HepG2 (cell line): ENCODE measurements at regions not wholly inside any gene's neighbourhood (a gene's known extent, or its start where the extent isn't known, plus 50 kb on each side); places are given as distances from the start of the nearest gene placed in this dataset.

Experiments
- ATAC-seq: fragments of 200-7000 bp; cut with Tn5 transposase; 3 replicates; pipeline ENCODE4 v1.9.1; 2020; ENCODE audit warnings: mild to moderate bottlenecking, moderate library complexity
- BruUV-seq: library from RNA; stranded (reverse); fragments of 400-500 nt; replicated peaks from 2 replicates; lab custom pipeline; 2021; lab: Mats Ljungman, UMichigan
- CTCF ChIA-PET: fragments of 300-600 bp; formaldehyde crosslinking; extraction: SDS; loops from one replicate; lab custom pipeline; 2021; ENCODE audit warnings: low total read pairs, inconsistent platforms, low intra/inter-chr PET ratio; lab: Yijun Ruan, JAX
- POLR2A ChIA-PET: fragments of 350-600 bp; sonication (Branson Sonifier 250); formaldehyde crosslinking; loops from one replicate; lab custom pipeline; 2020; ENCODE audit warnings: antibody characterized with exemption, inconsistent platforms; lab: Yijun Ruan, JAX
- DNase-seq: peaks from one replicate; pipeline ENCODE4 v3.0.0-alpha.2; 2015; ENCODE audit warnings: low spot score
- FAIRE-seq: peaks from 3 replicates; lab custom pipeline; 2011; peaks lifted over from hg19 to GRCh38; lab: Jason Lieb, UNC
- H2AFZ ChIP-seq: one replicate; pipeline ENCODE4 v1.6.1; 2011; ENCODE audit warnings: low read length, inconsistent platforms
- H3K27ac ChIP-seq: fragments of 300-600 bp; 3 replicates; pipeline ENCODE4 v1.8.0; 2011; ENCODE audit warnings: mixed run types, mild to moderate bottlenecking, mixed read lengths, low read length, inconsistent platforms; ENCODE audit not compliant: insufficient read depth; ENCODE audit errors: extremely low read length
- H3K27me3 ChIP-seq, 2 experiments: fragments of 200-600 bp in 1 of 2; 2 replicates in 1 of 2; 3 replicates in 1 of 2; pipeline versions ENCODE4 v1.6.0 to v1.8.0; 2011; ENCODE audit warnings: low read length in 2 of 2, mild to moderate bottlenecking in 2 of 2, moderate library complexity in 2 of 2, inconsistent platforms in 1 of 2; ENCODE audit not compliant: insufficient read depth in 2 of 2, control insufficient read depth in 1 of 2
- H3K36me3 ChIP-seq, 2 experiments: fragments of 200-600 bp in 1 of 2; replicated peaks in 1 of 2; 2 replicates in 1 of 2; 3 replicates in 1 of 2; pipeline versions ENCODE4 v1.5.1 to v1.8.0; 2011; ENCODE audit warnings: low read length in 2 of 2, inconsistent platforms in 1 of 2; ENCODE audit not compliant: insufficient read depth in 2 of 2, control insufficient read depth in 1 of 2
- H3K4me1 ChIP-seq: 2 replicates; pipeline ENCODE4 v1.5.1; 2012; ENCODE audit warnings: low read length, inconsistent platforms; ENCODE audit not compliant: insufficient read depth
- H3K4me2 ChIP-seq: 2 replicates; pipeline ENCODE4 v1.6.0; 2011; ENCODE audit warnings: low read depth, low read length, inconsistent platforms
- H3K4me3 ChIP-seq, 3 experiments: fragments of 200-600 bp in 1 of 3; sonication (generic), shearing (Covaris generic) in 1 of 3; replicated peaks in 1 of 3; 2 replicates each; pipeline ENCODE4 v1.5.1; 2011 to 2016; ENCODE audit warnings: low read length in 3 of 3, inconsistent platforms in 2 of 3, low read depth in 2 of 3, mild to moderate bottlenecking in 2 of 3, control low read depth in 1 of 3, mixed read lengths in 1 of 3; ENCODE audit not compliant: insufficient read depth in 1 of 3
- H3K79me2 ChIP-seq: one replicate; pipeline ENCODE4 v1.6.1; 2011; ENCODE audit warnings: low read length, inconsistent platforms; ENCODE audit not compliant: insufficient read depth
- H3K9ac ChIP-seq: 2 replicates; pipeline ENCODE4 v1.6.0; 2011; ENCODE audit warnings: mild to moderate bottlenecking, low read depth, low read length, inconsistent platforms; ENCODE audit not compliant: insufficient read depth
- H3K9me3 ChIP-seq: 2 replicates; pipeline ENCODE4 v1.5.1; 2012; ENCODE audit warnings: mild to moderate bottlenecking, low read length
- H4K20me1 ChIP-seq: 2 replicates; pipeline ENCODE4 v1.6.0; 2011; ENCODE audit warnings: inconsistent platforms, mild to moderate bottlenecking, low read length, moderate library complexity; ENCODE audit not compliant: insufficient read depth
- FOXO1 ChIP-seq: sonication (generic); formaldehyde crosslinking; IDR thresholded peaks from 2 replicates; pipeline ENCODE4 v1.4.0; 2020; ENCODE audit warnings: missing genetic modification reagents
- KDM6A ChIP-seq: IDR thresholded peaks from 2 replicates; pipeline ENCODE4 v1.6.1; 2016; ENCODE audit warnings: low read depth
- MAF1 ChIP-seq: sonication (generic); formaldehyde crosslinking; IDR thresholded peaks from 2 replicates; pipeline ENCODE4 v1.5.0; 2020; ENCODE audit warnings: missing genetic modification reagents, borderline replicate concordance
- NPAS2 ChIP-seq: sonication (generic); formaldehyde crosslinking; IDR thresholded peaks from 2 replicates; pipeline ENCODE4 v1.8.0; 2022; ENCODE audit warnings: mild to moderate bottlenecking, missing genetic modification reagents, borderline replicate concordance
- SNRNP70 ChIP-seq: fragments of 200-400 bp; formaldehyde crosslinking; IDR thresholded peaks from 2 replicates; pipeline ENCODE4 v1.6.1; 2017; ENCODE audit warnings: mild to moderate bottlenecking, low read depth, low read length, moderate library complexity
- ZBTB40 ChIP-seq, 2 experiments: fragments of 450-650 bp in 1 of 2; sonication (generic) in 1 of 2; formaldehyde crosslinking in 1 of 2; IDR thresholded peaks; 2 replicates each; pipeline versions ENCODE4 v1.6.1 to v1.8.0; 2016 to 2022; ENCODE audit warnings: antibody characterized with exemption in 1 of 2, mild to moderate bottlenecking in 1 of 2, missing genetic modification reagents in 1 of 2
- ZFP82 ChIP-seq: sonication (generic); formaldehyde crosslinking; IDR thresholded peaks from 2 replicates; pipeline ENCODE4 v1.5.1; 2020; ENCODE audit warnings: mild to moderate bottlenecking, missing genetic modification reagents, borderline replicate concordance
- ZNF225 ChIP-seq: sonication (generic); formaldehyde crosslinking; IDR thresholded peaks from 2 replicates; pipeline ENCODE4 v1.4.0; 2020; ENCODE audit warnings: mild to moderate bottlenecking, missing genetic modification reagents
- ZNF646 ChIP-seq: sonication (generic); formaldehyde crosslinking; IDR thresholded peaks from 2 replicates; pipeline ENCODE4 v1.9.0; 2021; ENCODE audit warnings: mild to moderate bottlenecking, missing genetic modification reagents
- ZNF839 ChIP-seq: sonication (generic); formaldehyde crosslinking; IDR thresholded peaks from 2 replicates; pipeline ENCODE4 v1.4.0; 2020; ENCODE audit warnings: missing genetic modification reagents, mild to moderate bottlenecking, borderline replicate concordance
- WGBS: methylation state at CpG from one replicate; pipeline ENCODE4 v1.1.6; 2017; ENCODE audit warnings: low lambda C conversion rate; 5-methylcytosine and 5-hydroxymethylcytosine counted together
- in situ Hi-C: cut with HindIII; loops from 2 replicates; pipeline ENCODE4 v1.10.0; 2017; ENCODE audit warnings: low pct_unique_long_range_greater_than_20kb; ENCODE audit not compliant: extremely low pct_ligation_motif_present
- intact Hi-C: fragments of 100-400 bp; cut with micrococcal nuclease; formaldehyde crosslinking; loops from one replicate; pipeline ENCODE4 v1.10.0; 2022; ENCODE audit not compliant: unreplicated experiment

DNA sequence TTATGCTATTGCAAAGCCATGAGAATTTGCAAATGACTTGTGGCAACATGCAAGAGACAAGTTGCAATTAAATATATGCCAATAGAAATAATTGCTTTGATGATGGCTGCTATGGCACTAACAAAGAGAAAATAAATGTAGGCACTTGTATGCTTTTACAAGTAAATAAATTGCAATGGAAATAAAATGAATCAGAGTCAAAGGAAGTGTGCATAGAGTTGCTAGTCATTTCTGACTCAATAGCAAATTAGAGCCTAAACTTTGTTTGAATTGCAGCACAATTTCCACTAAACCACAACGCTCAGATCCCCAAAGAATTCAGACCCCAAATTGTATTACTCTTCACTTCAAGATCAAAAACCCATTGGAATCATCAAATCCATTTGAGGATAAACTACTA is 792.1 kb upstream of the ARGLU1 start:
- Histone ChIP-seq H3K27me3 (no peaks in the 10 kb centered on the region), H4K20me1 (no peaks in the 10 kb centered on the region), H3K79me2 (no peaks in the 10 kb centered on the region), H3K4me1 (no peaks in the 10 kb centered on the region), H3K27ac (no peak overlapping the region), H3K9me3 (no peaks in the 10 kb centered on the region), H3K9ac (no peak overlapping the region), H2AFZ (no peak overlapping the region), H3K4me3 (no peak overlapping the region), H3K36me3 (no peaks in the 10 kb centered on the region), H3K4me2 (no peak overlapping the region)
- ATAC-seq, result no peak
- WGBS, result 0% methylated on average over 1 of the region's 1 CpG
- no peak for FAIRE-seq
- CTCF ChIA-PET, result no interaction called here
- POLR2A ChIA-PET, result no interaction called here
- in situ Hi-C loops (no loop called here), intact Hi-C loops (no loop called here)
- DNase-seq, result no peak
- BruUV-seq, result no TSS peak
- TF ChIP-seq SNRNP70, result no peak
- TF ChIP-seq MAF1, result no peak
- no peak for TF ChIP-seq ZNF646 (CRISPR knock-in tag)
- TF ChIP-seq NPAS2 (CRISPR knock-in tag), result no peak
- no peak for TF ChIP-seq ZNF225 (CRISPR knock-in tag)
- no peak for TF ChIP-seq ZNF839 (CRISPR knock-in tag)
- no peak for TF ChIP-seq ZFP82 (CRISPR knock-in tag)
- no peak for TF ChIP-seq ZBTB40 (IDR thresholded peaks at IDR 0.05)
- no peak for TF ChIP-seq ZBTB40 (CRISPR knock-in tag; IDR thresholded peaks at IDR 0.05)
- no peak for TF ChIP-seq FOXO1 (CRISPR knock-in tag)
- no peak for TF ChIP-seq KDM6A (CRISPR knock-in tag)
